B cell (primary cell): ENCODE measurements at regions not wholly inside any gene's neighbourhood (a gene's known extent, or its start where the extent isn't known, plus 50 kb on each side); places are given as distances from the start of the nearest gene placed in this dataset.

Experiments
- ATAC-seq: fragments of 200-7000 bp; cut with Tn5 transposase; one replicate; pipeline ENCODE4 v1.10.0; 2021; ENCODE audit warnings: low read depth, mild to moderate bottlenecking, moderate number of reproducible peaks, moderate library complexity
- CTCF ChIA-PET: fragments of 350-600 bp; sonication (Branson Sonifier 250); formaldehyde crosslinking; loops from one replicate; lab custom pipeline; 2021; ENCODE audit warnings: antibody characterized with exemption, inconsistent platforms; lab: Charles Lee
- POLR2A ChIA-PET: fragments of 350-600 bp; sonication (Branson Sonifier 250); formaldehyde crosslinking; loops from one replicate; lab custom pipeline; 2021; ENCODE audit warnings: antibody characterized with exemption; lab: Charles Lee
- DNase-seq: peaks from one replicate; pipeline ENCODE4 v3.0.0; 2013
- H2AFZ ChIP-seq: 2 replicates; pipeline ENCODE4 v1.6.1; 2012; ENCODE audit warnings: mild to moderate bottlenecking, low read depth, low read length; ENCODE audit not compliant: insufficient read depth, poor library complexity, severe bottlenecking
- H3K27ac ChIP-seq, 2 donors: 1 replicate in 1 of 2; 2 replicates in 1 of 2; pipeline ENCODE4 v1.5.1; 2012 to 2013; ENCODE audit warnings: low read length in 2 of 2, mild to moderate bottlenecking in 2 of 2, moderate library complexity in 1 of 2
- H3K27me3 ChIP-seq, 4 experiments: fragments of 200-600 bp in 1 of 4; sonication (generic) in 1 of 4; replicated peaks in 1 of 4; 1 replicate in 2 of 4; 2 replicates in 2 of 4; pipeline versions ENCODE4 v1.6.1 to v1.7.0; 2013 to 2016; ENCODE audit warnings: low read length in 3 of 4, mild to moderate bottlenecking in 2 of 4, mixed read lengths in 1 of 4, moderate library complexity in 1 of 4; ENCODE audit not compliant: insufficient read depth in 4 of 4, control insufficient read depth in 3 of 4; ENCODE audit errors: control extremely low read depth in 1 of 4
- H3K36me3 ChIP-seq, 2 experiments: replicated peaks in 1 of 2; 1 replicate in 1 of 2; 2 replicates in 1 of 2; pipeline versions ENCODE4 v1.6.1 to v1.7.1; 2013; ENCODE audit warnings: low read length in 1 of 2; ENCODE audit not compliant: insufficient read depth in 2 of 2, control insufficient read depth in 1 of 2; ENCODE audit errors: control extremely low read depth in 1 of 2, extremely low read depth in 1 of 2
- H3K4me1 ChIP-seq, 2 donors: fragments of 200-600 bp in 1 of 2; sonication (generic) in 1 of 2; 1 replicate in 1 of 2; 2 replicates in 1 of 2; pipeline versions ENCODE4 v1.5.1 to v1.6.1; 2013 to 2017; ENCODE audit warnings: low read length in 2 of 2; ENCODE audit not compliant: control insufficient read depth in 2 of 2, insufficient read depth in 2 of 2
- H3K4me2 ChIP-seq: replicated peaks from 2 replicates; pipeline ENCODE3; 2012; ENCODE audit warnings: mild to moderate bottlenecking, low read depth, low read length; ENCODE audit not compliant: poor library complexity, severe bottlenecking
- H3K4me3 ChIP-seq, 5 experiments: fragments of 200-600 bp in 1 of 5; sonication (generic) in 1 of 5; 1 replicate in 3 of 5; 2 replicates in 2 of 5; pipeline versions ENCODE4 v1.5.1 to v1.7.0; 2011 to 2016; ENCODE audit warnings: low read length in 4 of 5, mild to moderate bottlenecking in 4 of 5, low read depth in 2 of 5, control low read depth in 1 of 5, moderate library complexity in 1 of 5; ENCODE audit not compliant: insufficient read depth in 1 of 5; ENCODE audit errors: control extremely low read depth in 1 of 5, extremely low read depth in 1 of 5
- H3K79me2 ChIP-seq: fragments of 200-600 bp; sonication (generic); one replicate; pipeline ENCODE4 v1.6.0; 2016; ENCODE audit warnings: low read length; ENCODE audit not compliant: control insufficient read depth, insufficient read depth
- H3K9ac ChIP-seq: fragments of 200-600 bp; sonication (generic); 2 replicates; pipeline ENCODE4 v1.6.1; 2017; ENCODE audit warnings: mild to moderate bottlenecking, low read length, moderate library complexity
- H3K9me3 ChIP-seq, 3 donors: one replicate each; pipeline versions ENCODE4 v1.6.1 to v1.7.1; 2013; ENCODE audit warnings: low read length in 2 of 3; ENCODE audit not compliant: control insufficient read depth in 2 of 3, insufficient read depth in 1 of 3; ENCODE audit errors: control extremely low read depth in 1 of 3
- H4K20me1 ChIP-seq: 2 replicates; pipeline ENCODE4 v1.6.0; 2012; ENCODE audit warnings: mild to moderate bottlenecking, low read length; ENCODE audit not compliant: insufficient read depth, control insufficient read depth, poor library complexity, severe bottlenecking
- H3K27ac Mint-ChIP-seq: one replicate; pipeline ENCODE4 v1.8.0; 2021; ENCODE audit warnings: mixed read lengths
- H3K27me3 Mint-ChIP-seq: one replicate; pipeline ENCODE4 v1.8.0; 2021; ENCODE audit warnings: mixed read lengths
- H3K4me1 Mint-ChIP-seq: one replicate; pipeline ENCODE4 v1.8.0; 2021; ENCODE audit warnings: mixed read lengths
- H3K4me3 Mint-ChIP-seq: one replicate; pipeline ENCODE4 v1.8.0; 2021; ENCODE audit warnings: mixed read lengths
- H3K9me3 Mint-ChIP-seq: one replicate; pipeline ENCODE4 v1.8.0; 2022; ENCODE audit warnings: mixed read lengths; ENCODE audit not compliant: insufficient read depth
- CTCF ChIP-seq: fragments of 200-600 bp; IDR thresholded peaks from one replicate; pipeline ENCODE4 v1.8.0; 2022; ENCODE audit warnings: antibody characterized with exemption, mild to moderate bottlenecking
- EZH2 ChIP-seq: IDR thresholded peaks from 2 replicates; pipeline ENCODE4 v1.6.1; 2012; ENCODE audit warnings: borderline replicate concordance, low read depth, mild to moderate bottlenecking, moderate library complexity, low read length; ENCODE audit not compliant: insufficient read depth, poor library complexity, severe bottlenecking
- WGBS: methylation state at CpG from one replicate; pipeline ENCODE4 v1.1.5; 2013; ENCODE audit warnings: missing lambda C conversion rate; ENCODE audit not compliant: insufficient coverage; 5-methylcytosine and 5-hydroxymethylcytosine counted together
- intact Hi-C: fragments of 100-400 bp; cut with micrococcal nuclease; formaldehyde crosslinking; loops from one replicate; pipeline ENCODE4 v1.10.0; 2022

DNA sequence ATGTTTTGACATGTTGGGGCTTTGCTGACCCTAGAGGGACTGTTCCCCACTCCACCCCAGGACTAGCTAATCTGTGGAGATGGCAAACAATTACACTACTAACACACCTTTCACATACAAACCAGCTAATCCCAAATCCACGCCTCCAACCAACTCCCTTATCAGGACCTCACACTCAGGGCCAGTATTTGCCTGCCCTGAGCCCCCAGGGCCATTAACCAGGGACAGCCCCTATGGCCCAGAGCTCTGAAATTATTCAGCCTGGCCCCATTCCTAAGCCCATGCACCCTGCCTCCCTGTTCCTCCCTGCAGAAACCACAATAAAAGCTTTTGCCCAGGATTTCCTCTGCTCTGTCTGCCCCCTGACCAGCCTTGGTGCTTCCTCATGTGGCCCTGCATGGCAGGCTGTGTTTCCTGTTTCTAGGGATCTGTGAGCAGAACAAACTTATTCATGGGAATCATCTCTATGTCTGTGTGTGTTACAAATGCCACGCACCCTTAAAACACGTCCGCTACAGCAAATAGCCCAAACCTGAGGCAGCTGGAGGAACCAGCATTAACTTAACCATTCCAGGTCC lies 121.2 kb downstream of the PXDC1 start:
- WGBS, result 86% methylated on average over 1 of the region's 4 CpGs
- no peaks in the 10 kb centered on the region for H3K36me3 ChIP-seq
- H3K9me3 ChIP-seq, result no peaks in the 10 kb centered on the region
- no peak for ATAC-seq
- H4K20me1 ChIP-seq, result no peaks in the 10 kb centered on the region
- no peak overlapping the region for H3K4me2 ChIP-seq
- TF ChIP-seq EZH2, result no peak
- TF ChIP-seq CTCF, result no peak
- H3K79me2 ChIP-seq, result no peaks in the 10 kb centered on the region
- no peak overlapping the region for H3K9ac ChIP-seq
- no peak overlapping the region for H3K4me3 ChIP-seq
- DNase-seq, result no peak
- H3K4me1 ChIP-seq, result no peaks in the 10 kb centered on the region
- Mint-ChIP-seq H3K27me3 (peaks cover 27% of the 10 kb centered on the region), H3K9me3 (no peaks in the 10 kb centered on the region), H3K27ac (no peak overlapping the region), H3K4me1 (no peaks in the 10 kb centered on the region), H3K4me3 (no peak overlapping the region)
- no peak overlapping the region for H3K27ac ChIP-seq
- intact Hi-C loops, result no loop called here
- ChIA-PET CTCF (no interaction called here), POLR2A (no interaction called here)
- H2AFZ ChIP-seq, result no peak overlapping the region
- H3K27me3 ChIP-seq, result peaks cover 0 to 9% (median 3%) of the 10 kb centered on the region in 4 experiments

DNA sequence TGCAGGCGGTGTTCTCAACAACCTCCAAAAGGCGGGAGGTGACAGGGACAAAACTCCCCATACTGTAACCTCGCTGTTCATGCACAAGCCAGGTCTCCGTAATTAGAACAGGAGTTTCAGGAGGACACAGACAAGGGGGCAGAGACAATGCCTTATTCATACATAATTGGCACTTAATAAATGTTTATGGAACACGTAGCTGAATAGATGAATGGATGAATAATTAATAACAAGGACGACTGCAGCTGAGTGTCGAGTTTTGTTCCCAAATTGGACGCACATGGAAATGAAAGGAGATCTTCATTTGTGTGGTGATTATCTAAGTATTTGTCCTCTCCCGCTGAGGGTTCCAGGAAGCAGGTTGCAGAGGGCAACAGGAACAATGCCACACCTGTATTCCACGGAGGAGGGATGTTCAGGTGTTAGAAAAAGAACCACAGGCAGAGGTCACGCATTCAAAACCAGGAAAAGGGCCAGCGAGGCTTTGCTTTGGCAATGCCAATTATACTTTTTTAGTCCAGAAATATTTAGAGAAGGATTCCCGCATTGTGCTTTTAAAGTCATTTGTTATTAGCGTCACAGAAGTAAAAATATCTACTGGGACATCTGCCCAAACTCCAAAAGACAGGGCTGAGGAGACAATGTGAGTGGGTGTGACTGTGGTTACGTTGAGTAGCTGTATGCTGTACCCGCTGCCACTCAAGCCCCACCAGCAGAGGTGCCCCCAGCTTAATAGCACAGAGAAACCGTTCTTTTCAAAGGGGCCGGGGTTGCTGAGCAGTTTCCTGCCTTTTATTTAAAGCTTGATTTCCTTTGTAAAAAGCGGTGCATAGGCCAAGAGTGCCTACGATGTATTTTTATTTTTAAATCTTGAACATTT lies 123.3 kb downstream of the PXDC1 start:
- Histone ChIP-seq H3K36me3 (no peaks in the 10 kb centered on the region), H3K9ac (no peak overlapping the region), H3K4me2 (no peak overlapping the region), H3K4me3 (no peak overlapping the region), H3K4me1 (no peaks in the 10 kb centered on the region), H3K79me2 (no peaks in the 10 kb centered on the region), H4K20me1 (no peaks in the 10 kb centered on the region), H3K9me3 (peaks cover 0 to 3% (median 0%) of the 10 kb centered on the region in 3 donors), H2AFZ (no peak overlapping the region), H3K27me3 (peaks cover 0 to 16% (median 7%) of the 10 kb centered on the region in 4 experiments), H3K27ac (no peak overlapping the region)
- Mint-ChIP-seq H3K9me3 (no peaks in the 10 kb centered on the region), H3K4me1 (no peaks in the 10 kb centered on the region), H3K4me3 (no peak overlapping the region), H3K27me3 (peaks cover 36% of the 10 kb centered on the region), H3K27ac (no peak overlapping the region)
- WGBS, result 41% methylated on average over 13 of the region's 20 CpGs
- TF ChIP-seq EZH2, result no peak
- no peak for TF ChIP-seq CTCF
- POLR2A ChIA-PET, result no interaction called here
- intact Hi-C loops, result no loop called here
- no peak for ATAC-seq
- CTCF ChIA-PET, result no interaction called here
- no peak for DNase-seq
